ENCODE measurements at regions not wholly inside any gene's neighbourhood (a gene's known extent, or its start where the extent isn't known, plus 50 kb on each side); places are given as distances from the start of the nearest gene placed in this dataset.

- in situ Hi-C loops (cut with MboI; ENCODE audit: low sequenced_read_pairs): no loop called here
- intact Hi-C loops (cut with micrococcal nuclease): no loop called here
- no peak for TF ChIP-seq SMC3 (IDR thresholded peaks at IDR 0.05; ENCODE audit: low read depth, low read length)
- no peak for TF ChIP-seq CEBPB (IDR thresholded peaks at IDR 0.05; ENCODE audit: low read depth, low read length)
- no peak for TF ChIP-seq RFX5 (IDR thresholded peaks at IDR 0.05; ENCODE audit: low read depth, low read length)
- no peak for TF ChIP-seq USF2 (IDR thresholded peaks at IDR 0.05; ENCODE audit: low read depth, low read length)
- TF ChIP-seq MXI1 (IDR thresholded peaks at IDR 0.05; ENCODE audit: borderline replicate concordance, low read depth, low read length): no peak
- TF ChIP-seq RAD21 (IDR thresholded peaks at IDR 0.05; ENCODE audit: low read length): no peak
- TF ChIP-seq ELK1 (IDR thresholded peaks at IDR 0.05; ENCODE audit: borderline replicate concordance, low read depth, low read length): no peak
- TF ChIP-seq BHLHE40 (IDR thresholded peaks at IDR 0.05; ENCODE audit: low read depth, low read length): no peak
- no peak for TF ChIP-seq CTCF (conservative IDR thresholded peaks at IDR 0.05; ENCODE audit: low read depth, low read length)
- no peak for TF ChIP-seq NFE2L2 (IDR thresholded peaks at IDR 0.05; ENCODE audit: low read depth, low read length)
- no peak for TF ChIP-seq POLR2A (IDR thresholded peaks at IDR 0.05; ENCODE audit: low read depth, low read length)
- no peak for TF ChIP-seq FOS (IDR thresholded peaks at IDR 0.05; ENCODE audit: low read depth, low read length)
- no peak for TF ChIP-seq MAZ (IDR thresholded peaks at IDR 0.05; ENCODE audit: borderline replicate concordance, low read depth, low read length)
- Histone ChIP-seq H2AK9ac (replicated peaks; ENCODE audit: low read depth, low read length, poor library complexity) (no peak overlapping the region), H3K56ac (ENCODE audit: extremely low read depth, insufficient read depth, low read length) (no peak overlapping the region), H3K27ac (ENCODE audit: insufficient read depth, low read length) (no peak overlapping the region), H2AK5ac (ENCODE audit: low read depth, low read length) (no peak overlapping the region), H4K20me1 (ENCODE audit: insufficient read depth, low read length) (no peaks in the 10 kb centered on the region), H3K18ac (ENCODE audit: low read depth, low read length) (no peak overlapping the region), H2AFZ (replicated peaks; ENCODE audit: low read length, poor library complexity) (no peak overlapping the region), H3K27me3 (ENCODE audit: control insufficient read depth, insufficient read depth, low read length) (no peaks in the 10 kb centered on the region), H3K23ac (ENCODE audit: low read depth, low read length) (no peak overlapping the region), H2BK15ac (ENCODE audit: low read depth, low read length) (no peak overlapping the region), H2BK5ac (ENCODE audit: low read depth, low read length, poor library complexity, severe bottlenecking) (no peak overlapping the region), H3K4me2 (ENCODE audit: low read depth, low read length) (no peak overlapping the region), H2BK120ac (ENCODE audit: low read depth, low read length) (no peak overlapping the region), H3K4me1 (ENCODE audit: control insufficient read depth, insufficient read depth, low read length) (no peaks in the 10 kb centered on the region), H3K14ac (replicated peaks; ENCODE audit: low read depth, low read length) (no peak overlapping the region), H4K91ac (ENCODE audit: insufficient read depth, low read depth, low read length) (no peak overlapping the region), H3K4ac (ENCODE audit: low read depth, low read length) (no peak overlapping the region), H4K8ac (ENCODE audit: low read depth in 2 of 2, low read length in 2 of 2) (no peak overlapping the region), H2BK20ac (ENCODE audit: low read depth, low read length) (no peak overlapping the region), H3K9me1 (ENCODE audit: insufficient read depth, low read length) (no peaks in the 10 kb centered on the region), H3K79me1 (ENCODE audit: low read depth in 1 of 2, low read length in 2 of 2) (no peaks in the 10 kb centered on the region), H3K9me3 (ENCODE audit: control insufficient read depth, insufficient read depth, low read length) (peaks cover 12% of the 10 kb centered on the region), H4K5ac (ENCODE audit: low read depth, low read length) (no peak overlapping the region), H3K9ac (ENCODE audit: low read depth, low read length) (no peak overlapping the region), H3K4me3 (ENCODE audit: insufficient read depth, low read depth, low read length) (no peak overlapping the region), H3K36me3 (ENCODE audit: control insufficient read depth, insufficient read depth, low read length) (no peaks in the 10 kb centered on the region)
- CTCF ChIA-PET: no interaction called here
- dilution Hi-C loops (cut with HindIII; ENCODE audit: low sequenced_read_pairs, unreplicated experiment): no loop called here
- DNase-seq (no peak), ATAC-seq (ENCODE audit: low read depth) (no peak)
- WGBS, 2 experiments (ENCODE audit: extremely low coverage in 2 of 2, insufficient read length in 1 of 2): no CpG with 5 or more reads among the region's 4 CpGs
- BruUV-seq (replicated peaks): no TSS peak
- POLR2A ChIA-PET (ENCODE audit: unreplicated experiment): no interaction called here
Observed at GRCh38 chr3:182392182-182392937, 400.9 kb upstream of the ATP11B start.
